Effector memory CD8-positive, alpha-beta T cell (primary cell): ENCODE measurements at regions not wholly inside any gene's neighbourhood (a gene's known extent, or its start where the extent isn't known, plus 50 kb on each side); places are given as distances from the start of the nearest gene placed in this dataset.

Source experiments
- ATAC-seq: fragments of 150-1000 bp; cut with Tn5 transposase; replicated peaks from 2 replicates; pipeline ENCODE4 v1.10.0; 2021; ENCODE audit warnings: mild to moderate bottlenecking, moderate library complexity
- DNase-seq, 3 experiments: peaks; one replicate each; pipeline ENCODE4 v3.0.0; 2021
- H3K27ac Mint-ChIP-seq, 2 donors: one replicate each; pipeline ENCODE4 v1.8.0; 2022; ENCODE audit warnings: mild to moderate bottlenecking in 2 of 2, mixed read lengths in 2 of 2, moderate library complexity in 2 of 2
- H3K27me3 Mint-ChIP-seq, 2 donors: one replicate each; pipeline ENCODE4 v1.8.0; 2022; ENCODE audit warnings: mixed read lengths in 2 of 2
- H3K36me3 Mint-ChIP-seq: one replicate; pipeline ENCODE4 v1.8.0; 2022; ENCODE audit warnings: mild to moderate bottlenecking, moderate library complexity, mixed read lengths; ENCODE audit not compliant: insufficient read depth
- H3K4me1 Mint-ChIP-seq, 2 donors: one replicate each; pipeline ENCODE4 v1.8.0; 2022; ENCODE audit warnings: low read depth in 2 of 2, mixed read lengths in 2 of 2
- H3K4me3 Mint-ChIP-seq, 2 donors: one replicate each; pipeline ENCODE4 v1.8.0; 2022; ENCODE audit warnings: mild to moderate bottlenecking in 2 of 2, mixed read lengths in 2 of 2, moderate library complexity in 2 of 2
- H3K9me3 Mint-ChIP-seq, 2 donors: one replicate each; pipeline ENCODE4 v1.8.0; 2022; ENCODE audit warnings: mixed read lengths in 2 of 2

- Mint-ChIP-seq H3K4me3 (no peak overlapping the region), H3K27ac (no peak overlapping the region), H3K9me3 (peaks cover 5 to 6% of the 10 kb centered on the region in 2 donors), H3K4me1 (no peaks in the 10 kb centered on the region), H3K27me3 (no peaks in the 10 kb centered on the region), H3K36me3 (no peaks in the 10 kb centered on the region)
- ATAC-seq (no peak), DNase-seq (no peak)
Measured at GRCh38 chr4:110788302-110788701, 165.4 kb upstream of the PITX2 start.

DNA sequence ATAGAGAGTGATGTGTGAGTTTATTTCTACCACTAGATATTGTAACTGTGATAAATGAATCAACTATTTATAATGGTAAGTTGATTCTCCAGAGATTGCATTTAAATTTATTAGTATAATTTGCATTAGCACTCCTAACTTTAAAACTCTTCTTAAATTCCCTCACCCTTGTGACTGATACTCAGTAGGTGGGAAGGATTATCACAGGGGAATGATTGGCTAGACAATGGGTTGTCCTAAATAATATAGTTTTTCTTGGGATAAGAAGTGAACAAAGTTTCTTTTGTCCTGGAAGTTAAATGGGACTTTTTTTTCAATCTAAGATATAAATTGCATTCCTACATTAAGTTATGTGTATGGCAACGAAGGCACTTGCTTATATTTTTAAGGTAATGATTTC lies 169.2 kb upstream of the PITX2 start:
- no peaks in the 10 kb centered on the region for H3K4me1 Mint-ChIP-seq
- no peak for DNase-seq
- no peak overlapping the region for H3K27ac Mint-ChIP-seq
- peaks cover 0 to 6% of the 10 kb centered on the region in 2 donors for H3K9me3 Mint-ChIP-seq
- H3K36me3 Mint-ChIP-seq = no peaks in the 10 kb centered on the region
- no peak for ATAC-seq
- no peak overlapping the region for H3K4me3 Mint-ChIP-seq
- no peaks in the 10 kb centered on the region for H3K27me3 Mint-ChIP-seq

GRCh38 chr4:110793381-110793801 lies 170.5 kb upstream of the PITX2 start:
- no peak overlapping the region for H3K27ac Mint-ChIP-seq
- peaks cover under 1 to 6% of the 10 kb centered on the region in 2 donors for H3K9me3 Mint-ChIP-seq
- DNase-seq (no peak), ATAC-seq (no peak)
- H3K27me3 Mint-ChIP-seq = no peaks in the 10 kb centered on the region
- H3K36me3 Mint-ChIP-seq = no peaks in the 10 kb centered on the region
- H3K4me1 Mint-ChIP-seq = no peaks in the 10 kb centered on the region
- no peak overlapping the region for H3K4me3 Mint-ChIP-seq

DNA sequence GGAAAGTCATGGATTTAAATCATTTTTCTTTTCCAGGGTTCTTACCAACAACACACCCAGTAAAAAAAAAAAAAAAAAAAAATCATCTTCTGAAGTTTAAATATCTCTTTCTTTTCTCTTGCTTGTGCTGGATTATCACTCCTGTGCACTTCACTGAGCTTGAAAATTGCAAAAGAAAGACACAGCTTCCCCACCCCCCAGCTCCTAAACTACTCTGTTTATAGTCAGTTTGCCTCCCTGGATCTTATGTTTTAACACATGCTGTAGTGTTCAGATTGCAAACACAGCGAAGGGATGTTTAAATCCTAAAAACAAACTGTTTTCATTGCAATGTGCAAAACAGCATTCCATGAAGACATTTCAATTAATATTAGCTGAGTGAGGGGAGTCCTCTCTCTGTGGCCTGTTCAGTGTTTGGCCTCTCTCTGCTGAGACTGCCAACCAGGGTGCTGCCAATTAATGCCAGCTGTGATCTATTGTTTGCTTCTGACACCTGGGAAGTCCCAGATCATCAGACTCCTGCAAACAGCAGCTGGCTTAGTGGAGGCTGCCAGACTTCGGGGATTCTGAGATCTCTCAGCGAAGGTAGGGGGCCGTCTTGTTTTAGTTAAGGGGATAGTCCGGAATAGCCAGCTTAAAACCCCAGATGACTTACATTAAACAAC lies 171.1 kb upstream of the PITX2 start:
- Mint-ChIP-seq H3K27me3 (no peaks in the 10 kb centered on the region), H3K36me3 (no peaks in the 10 kb centered on the region), H3K9me3 (peaks cover 4 to 6% of the 10 kb centered on the region in 2 donors), H3K4me3 (no peak overlapping the region), H3K4me1 (no peaks in the 10 kb centered on the region), H3K27ac (no peak overlapping the region)
- ATAC-seq (no peak), DNase-seq (no peak)

- Mint-ChIP-seq H3K9me3 (peaks cover 0 to 7% of the 10 kb centered on the region in 2 donors), H3K36me3 (no peaks in the 10 kb centered on the region), H3K4me3 (no peak overlapping the region), H3K27ac (no peak overlapping the region), H3K27me3 (no peaks in the 10 kb centered on the region), H3K4me1 (no peaks in the 10 kb centered on the region)
- no peak for ATAC-seq
- DNase-seq = no peak
Measured at GRCh38 chr4:110795971-110796370, 173.1 kb upstream of the PITX2 start.

- no peak overlapping the region for H3K27ac Mint-ChIP-seq
- DNase-seq (no peak), ATAC-seq (no peak)
- H3K4me3 Mint-ChIP-seq = no peak overlapping the region
- no peaks in the 10 kb centered on the region for H3K4me1 Mint-ChIP-seq
- peaks cover 0 to 7% of the 10 kb centered on the region in 2 donors for H3K9me3 Mint-ChIP-seq
- no peaks in the 10 kb centered on the region for H3K36me3 Mint-ChIP-seq
- no peaks in the 10 kb centered on the region for H3K27me3 Mint-ChIP-seq
Measured at GRCh38 chr4:110797486-110797885, 174.6 kb upstream of the PITX2 start.

GRCh38 chr4:110798687-110799086 lies 175.8 kb upstream of the PITX2 start:
- Mint-ChIP-seq H3K4me1 (no peaks in the 10 kb centered on the region), H3K27ac (no peak overlapping the region), H3K4me3 (no peak overlapping the region), H3K27me3 (no peaks in the 10 kb centered on the region), H3K9me3 (peaks cover 0 to 7% of the 10 kb centered on the region in 2 donors), H3K36me3 (no peaks in the 10 kb centered on the region)
- DNase-seq = no peak
- no peak for ATAC-seq

GRCh38 chr4:110799211-110799610 lies 176.3 kb upstream of the PITX2 start:
- Mint-ChIP-seq H3K4me1 (no peaks in the 10 kb centered on the region), H3K27me3 (no peaks in the 10 kb centered on the region), H3K27ac (no peak overlapping the region), H3K4me3 (no peak overlapping the region), H3K36me3 (no peaks in the 10 kb centered on the region), H3K9me3 (peaks cover 0 to 7% of the 10 kb centered on the region in 2 donors)
- DNase-seq (no peak), ATAC-seq (no peak)

GRCh38 chr4:110801591-110801990 lies 178.7 kb upstream of the PITX2 start:
- Mint-ChIP-seq H3K4me3 (no peak overlapping the region), H3K27me3 (no peaks in the 10 kb centered on the region), H3K9me3 (peaks cover 0 to 7% of the 10 kb centered on the region in 2 donors), H3K36me3 (no peaks in the 10 kb centered on the region), H3K27ac (no peak overlapping the region), H3K4me1 (no peaks in the 10 kb centered on the region)
- ATAC-seq = no peak
- DNase-seq = no peak

- Mint-ChIP-seq H3K4me1 (no peaks in the 10 kb centered on the region), H3K36me3 (no peaks in the 10 kb centered on the region), H3K9me3 (peaks cover 0 to 2% of the 10 kb centered on the region in 2 donors), H3K4me3 (no peak overlapping the region), H3K27ac (no peak overlapping the region), H3K27me3 (no peaks in the 10 kb centered on the region)
- ATAC-seq (no peak), DNase-seq (no peak)
Measured at GRCh38 chr4:110808351-110808878, 185.5 kb upstream of the PITX2 start.

DNA sequence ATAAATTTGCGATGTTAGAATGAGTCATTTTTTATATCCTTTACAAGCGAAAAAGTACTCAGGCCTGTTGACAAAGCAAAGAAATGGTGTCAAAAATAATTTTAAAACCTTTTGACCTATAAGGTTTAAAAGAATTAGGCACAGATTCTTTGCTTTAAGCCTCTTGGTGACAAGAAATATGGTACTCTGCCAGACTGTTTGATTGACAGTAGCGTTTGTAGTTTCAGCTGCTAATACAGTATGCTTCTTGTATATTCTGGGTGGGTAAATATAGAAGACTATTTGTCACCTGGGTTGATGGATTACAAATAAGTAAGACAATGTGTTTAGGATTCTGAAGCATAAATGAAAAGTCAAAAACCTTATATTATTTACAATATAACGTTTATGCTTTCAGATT lies 193.1 kb upstream of the PITX2 start:
- H3K36me3 Mint-ChIP-seq = no peaks in the 10 kb centered on the region
- DNase-seq (no peak), ATAC-seq (no peak)
- H3K4me3 Mint-ChIP-seq = no peak overlapping the region
- no peak overlapping the region for H3K27ac Mint-ChIP-seq
- no peaks in the 10 kb centered on the region for H3K27me3 Mint-ChIP-seq
- no peaks in the 10 kb centered on the region for H3K4me1 Mint-ChIP-seq
- H3K9me3 Mint-ChIP-seq = peaks cover 0 to 2% of the 10 kb centered on the region in 2 donors

GRCh38 chr4:110816367-110816766 lies 193.5 kb upstream of the PITX2 start:
- Mint-ChIP-seq H3K4me3 (no peak overlapping the region), H3K36me3 (no peaks in the 10 kb centered on the region), H3K9me3 (peaks cover 0 to 2% of the 10 kb centered on the region in 2 donors), H3K27me3 (no peaks in the 10 kb centered on the region), H3K4me1 (no peaks in the 10 kb centered on the region), H3K27ac (no peak overlapping the region)
- no peak for DNase-seq
- no peak for ATAC-seq

- ATAC-seq (no peak), DNase-seq (no peak)
- peaks cover 0 to 5% of the 10 kb centered on the region in 2 donors for H3K9me3 Mint-ChIP-seq
- no peaks in the 10 kb centered on the region for H3K27me3 Mint-ChIP-seq
- H3K36me3 Mint-ChIP-seq = no peaks in the 10 kb centered on the region
- H3K4me3 Mint-ChIP-seq = no peak overlapping the region
- H3K27ac Mint-ChIP-seq = no peak overlapping the region
- no peaks in the 10 kb centered on the region for H3K4me1 Mint-ChIP-seq
Measured at GRCh38 chr4:110821186-110821585, 198.3 kb upstream of the PITX2 start.

DNA sequence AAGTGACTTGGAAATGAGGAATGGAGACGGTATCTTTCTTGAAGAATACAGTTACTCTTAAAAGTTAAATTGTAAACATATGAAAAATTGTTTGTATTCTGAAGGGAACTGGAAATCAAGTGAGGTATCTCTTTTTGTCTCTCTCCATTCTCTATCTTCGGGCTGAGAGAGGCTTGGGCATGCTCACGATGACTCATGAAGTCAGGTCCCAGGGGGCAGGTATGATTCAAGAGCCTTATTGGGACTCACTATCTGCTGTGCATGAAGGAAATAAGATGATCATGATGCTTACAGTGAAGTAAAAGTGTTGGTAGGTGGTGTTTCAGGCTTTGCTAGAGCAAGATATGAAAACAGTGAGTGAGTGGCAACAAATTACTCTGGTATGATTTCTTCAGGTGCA lies 200.4 kb upstream of the PITX2 start:
- Mint-ChIP-seq H3K36me3 (no peaks in the 10 kb centered on the region), H3K4me3 (no peak overlapping the region), H3K4me1 (no peaks in the 10 kb centered on the region), H3K27ac (no peak overlapping the region), H3K9me3 (peaks cover 0 to 6% of the 10 kb centered on the region in 2 donors), H3K27me3 (no peaks in the 10 kb centered on the region)
- DNase-seq = no peak
- no peak for ATAC-seq
